SU-DHL-6 (cell line): ENCODE measurements at regions not wholly inside any gene's neighbourhood (a gene's known extent, or its start where the extent isn't known, plus 50 kb on each side); places are given as distances from the start of the nearest gene placed in this dataset.

Source experiments
- H2AFZ ChIP-seq: fragments of 200-600 bp; sonication (generic); 2 replicates; pipeline ENCODE4 v1.6.1; 2014; ENCODE audit warnings: low read depth, mild to moderate bottlenecking, moderate library complexity, mixed read lengths, antibody characterized with exemption, low read length; ENCODE audit not compliant: severe bottlenecking
- H3F3A ChIP-seq: fragments of 200-600 bp; shearing (Covaris generic); 2 replicates; pipeline ENCODE4 v1.6.0; 2016; ENCODE audit warnings: antibody characterized with exemption, mild to moderate bottlenecking; ENCODE audit not compliant: insufficient read depth
- H3K27ac ChIP-seq: fragments of 200-600 bp; sonication (generic); 2 replicates; pipeline ENCODE4 v1.5.1; 2016; ENCODE audit warnings: low read depth, mild to moderate bottlenecking, low read length, moderate library complexity, mixed read lengths
- H3K27me3 ChIP-seq: fragments of 200-600 bp; sonication (generic), shearing (Covaris generic); 2 replicates; pipeline ENCODE4 v1.6.0; 2014; ENCODE audit warnings: mild to moderate bottlenecking, low read length
- H3K36me3 ChIP-seq: fragments of 200-600 bp; sonication (generic); 2 replicates; pipeline ENCODE4 v1.6.1; 2014; ENCODE audit warnings: mild to moderate bottlenecking, low read length, mixed read lengths
- H3K4me2 ChIP-seq: fragments of 300-600, 200-600 bp; shearing (Covaris generic), sonication (generic); 2 replicates; pipeline ENCODE4 v1.6.0; 2014; ENCODE audit warnings: low read length, low read depth, mild to moderate bottlenecking; ENCODE audit not compliant: poor library complexity, severe bottlenecking
- H3K4me3 ChIP-seq: fragments of 200-600 bp; sonication (generic); 2 replicates; pipeline ENCODE4 v1.5.1; 2014; ENCODE audit warnings: antibody characterized with exemption, low read length, mild to moderate bottlenecking, mixed read lengths; ENCODE audit not compliant: insufficient read depth, poor library complexity, severe bottlenecking
- H3K79me2 ChIP-seq: fragments of 200-600 bp; sonication (generic); 2 replicates; pipeline ENCODE4 v1.6.1; 2014; ENCODE audit warnings: mild to moderate bottlenecking, low read length, moderate library complexity; ENCODE audit not compliant: insufficient read depth
- H3K9ac ChIP-seq: fragments of 200-600 bp; sonication (generic); 2 replicates; pipeline ENCODE4 v1.7.0; 2014; ENCODE audit warnings: mild to moderate bottlenecking, low read length
- H3K9me2 ChIP-seq: fragments of 200-600 bp; sonication (generic); replicated peaks from 2 replicates; pipeline ENCODE4 v1.6.1; 2014; ENCODE audit warnings: low read length; ENCODE audit not compliant: insufficient read depth
- H3K9me3 ChIP-seq: fragments of 200-600 bp; sonication (generic); 2 replicates; pipeline ENCODE4 v1.6.1; 2014; ENCODE audit warnings: low read length, mixed read lengths; ENCODE audit not compliant: insufficient read depth
- H4K20me1 ChIP-seq: fragments of 200-600 bp; sonication (generic); 2 replicates; pipeline ENCODE4 v1.6.1; 2014; ENCODE audit warnings: low read depth, mild to moderate bottlenecking, antibody characterized with exemption, low read length, moderate library complexity, mixed read lengths
- CTCF ChIP-seq: fragments of 200-600 bp; sonication (generic); IDR thresholded peaks from one replicate; pipeline ENCODE4 v1.5.1; 2017; ENCODE audit warnings: antibody characterized with exemption, mild to moderate bottlenecking, low read length, moderate library complexity; ENCODE audit not compliant: insufficient read depth, poor library complexity, severe bottlenecking
- EZH2phosphoT487 ChIP-seq: fragments of 200-600 bp; sonication (generic), shearing (Covaris generic); conservative IDR thresholded peaks from 2 replicates; pipeline ENCODE4 v1.6.1; 2018; ENCODE audit warnings: mild to moderate bottlenecking, antibody characterized with exemption, low read length, moderate library complexity, mixed read lengths

GRCh38 chr3:116916836-116917235 lies 207.3 kb downstream of the TUSC7 start:
- no peaks in the 10 kb centered on the region for H3K79me2 ChIP-seq
- TF ChIP-seq EZH2phosphoT487: no peak
- TF ChIP-seq CTCF: no peak
- no peaks in the 10 kb centered on the region for H3F3A ChIP-seq
- H3K27ac ChIP-seq: no peak overlapping the region
- H2AFZ ChIP-seq: no peak overlapping the region
- H3K4me2 ChIP-seq: no peak overlapping the region
- no peaks in the 10 kb centered on the region for H4K20me1 ChIP-seq
- H3K9me3 ChIP-seq: no peaks in the 10 kb centered on the region
- H3K9ac ChIP-seq: no peak overlapping the region
- no peaks in the 10 kb centered on the region for H3K27me3 ChIP-seq
- no peaks in the 10 kb centered on the region for H3K36me3 ChIP-seq
- H3K4me3 ChIP-seq: no peak overlapping the region
- no peaks in the 10 kb centered on the region for H3K9me2 ChIP-seq

- H3K9me3 ChIP-seq: no peaks in the 10 kb centered on the region
- H3K4me3 ChIP-seq: no peak overlapping the region
- no peaks in the 10 kb centered on the region for H3K36me3 ChIP-seq
- no peak overlapping the region for H2AFZ ChIP-seq
- no peaks in the 10 kb centered on the region for H3K9me2 ChIP-seq
- no peak overlapping the region for H3K9ac ChIP-seq
- no peak overlapping the region for H3K4me2 ChIP-seq
- H3K27me3 ChIP-seq: no peaks in the 10 kb centered on the region
- TF ChIP-seq EZH2phosphoT487: no peak
- TF ChIP-seq CTCF: no peak
- no peak overlapping the region for H3K27ac ChIP-seq
- no peaks in the 10 kb centered on the region for H4K20me1 ChIP-seq
- no peaks in the 10 kb centered on the region for H3F3A ChIP-seq
- no peaks in the 10 kb centered on the region for H3K79me2 ChIP-seq
Observed at GRCh38 chr3:116920826-116921610, 211.4 kb downstream of the TUSC7 start.

GRCh38 chr3:116927918-116928317 lies 218.3 kb downstream of the TUSC7 start:
- Histone ChIP-seq H3K27ac (no peak overlapping the region), H3K9me3 (no peaks in the 10 kb centered on the region), H3K79me2 (no peaks in the 10 kb centered on the region), H4K20me1 (no peaks in the 10 kb centered on the region), H3K4me2 (no peak overlapping the region), H3K9ac (no peak overlapping the region), H3K27me3 (no peaks in the 10 kb centered on the region), H3K4me3 (no peak overlapping the region), H2AFZ (no peak overlapping the region), H3F3A (no peaks in the 10 kb centered on the region), H3K9me2 (no peaks in the 10 kb centered on the region), H3K36me3 (no peaks in the 10 kb centered on the region)
- TF ChIP-seq CTCF: no peak
- TF ChIP-seq EZH2phosphoT487: no peak
